Keratinocyte (primary cell): ENCODE measurements at regions not wholly inside any gene's neighbourhood (a gene's known extent, or its start where the extent isn't known, plus 50 kb on each side); places are given as distances from the start of the nearest gene placed in this dataset.

Experiments used
- EZH2 ChIP-seq: IDR thresholded peaks from one replicate; pipeline ENCODE4 v1.6.1; 2012; ENCODE audit warnings: inconsistent platforms, mild to moderate bottlenecking, low read length, moderate library complexity
- TF ChIP-seq, protein P1 (sequence below), 3 experiments: IDR thresholded peaks in 1 of 3; conservative IDR thresholded peaks in 1 of 3; optimal IDR thresholded peaks in 1 of 3; 2 replicates in 2 of 3; 3 replicates in 1 of 3; pipeline versions ENCODE3 to v1.5.1; 2011; ENCODE audit warnings: low read length in 3 of 3, mild to moderate bottlenecking in 3 of 3, moderate library complexity in 2 of 3, control low read depth in 1 of 3, inconsistent platforms in 1 of 3; ENCODE audit not compliant: insufficient read depth in 2 of 3; ENCODE audit errors: extremely low read depth in 1 of 3

DNA sequence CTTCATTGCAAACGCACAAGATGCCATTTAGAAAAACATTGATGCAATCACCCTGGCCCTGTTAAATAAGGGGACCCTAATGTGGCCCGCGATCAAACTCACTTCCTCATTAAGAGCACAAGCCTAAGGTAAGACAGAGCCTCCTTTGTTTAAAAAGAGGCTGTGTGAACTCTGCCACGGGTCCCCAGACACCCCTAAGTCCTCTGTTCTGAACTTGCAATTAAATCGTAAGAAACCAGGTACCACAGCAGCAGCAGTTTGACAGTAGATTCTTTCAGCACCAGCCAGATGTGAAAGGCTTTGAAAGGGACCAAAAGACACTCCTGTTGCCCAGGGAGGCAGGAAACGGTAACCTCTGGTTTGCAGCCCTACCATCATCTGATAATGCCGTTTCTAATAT, 346.3 kb downstream of the TMEM167A start:
- TF ChIP-seq, protein P1, sequence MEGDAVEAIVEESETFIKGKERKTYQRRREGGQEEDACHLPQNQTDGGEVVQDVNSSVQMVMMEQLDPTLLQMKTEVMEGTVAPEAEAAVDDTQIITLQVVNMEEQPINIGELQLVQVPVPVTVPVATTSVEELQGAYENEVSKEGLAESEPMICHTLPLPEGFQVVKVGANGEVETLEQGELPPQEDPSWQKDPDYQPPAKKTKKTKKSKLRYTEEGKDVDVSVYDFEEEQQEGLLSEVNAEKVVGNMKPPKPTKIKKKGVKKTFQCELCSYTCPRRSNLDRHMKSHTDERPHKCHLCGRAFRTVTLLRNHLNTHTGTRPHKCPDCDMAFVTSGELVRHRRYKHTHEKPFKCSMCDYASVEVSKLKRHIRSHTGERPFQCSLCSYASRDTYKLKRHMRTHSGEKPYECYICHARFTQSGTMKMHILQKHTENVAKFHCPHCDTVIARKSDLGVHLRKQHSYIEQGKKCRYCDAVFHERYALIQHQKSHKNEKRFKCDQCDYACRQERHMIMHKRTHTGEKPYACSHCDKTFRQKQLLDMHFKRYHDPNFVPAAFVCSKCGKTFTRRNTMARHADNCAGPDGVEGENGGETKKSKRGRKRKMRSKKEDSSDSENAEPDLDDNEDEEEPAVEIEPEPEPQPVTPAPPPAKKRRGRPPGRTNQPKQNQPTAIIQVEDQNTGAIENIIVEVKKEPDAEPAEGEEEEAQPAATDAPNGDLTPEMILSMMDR (optimal IDR thresholded peaks at IDR 0.05 in 1 of 3, IDR thresholded peaks at IDR 0.05 in 1 of 3, conservative IDR thresholded peaks at IDR 0.05 in 1 of 3; ENCODE audit: extremely low read depth in 1 of 3, insufficient read depth in 2 of 3, low read length in 3 of 3): no peak
- no peak for TF ChIP-seq EZH2
